Endothelial cell of umbilical vein (primary cell): ENCODE measurements at regions not wholly inside any gene's neighbourhood (a gene's known extent, or its start where the extent isn't known, plus 50 kb on each side); places are given as distances from the start of the nearest gene placed in this dataset.

Experiments
- BruUV-seq: library from RNA; stranded (reverse); fragments of 400-500 nt; replicated peaks from 2 replicates; lab custom pipeline; 2021; lab: Mats Ljungman, UMichigan
- CTCF ChIA-PET: fragments of 300-600, 350-600 bp; sonication (Branson Sonifier 250); formaldehyde crosslinking; loops from one replicate; lab custom pipeline; 2021; ENCODE audit warnings: antibody characterized with exemption, inconsistent platforms; lab: Charles Lee
- POLR2A ChIA-PET: fragments of 300-600, 350-600 bp; sonication (Branson Sonifier 250); formaldehyde crosslinking; loops from one replicate; lab custom pipeline; 2021; ENCODE audit warnings: antibody characterized with exemption, inconsistent platforms; lab: Charles Lee
- DNase-seq: peaks from one replicate; pipeline ENCODE4 v3.0.0-alpha.2; 2011; ENCODE audit warnings: low read depth, low spot score
- FAIRE-seq: peaks from 2 replicates; lab custom pipeline; 2011; peaks lifted over from hg19 to GRCh38; lab: Jason Lieb, UNC
- H2AFZ ChIP-seq: 2 replicates; pipeline ENCODE4 v1.6.0; 2012; ENCODE audit warnings: low read depth, low read length, control low read depth, inconsistent platforms
- H3K27ac ChIP-seq: 2 replicates; pipeline ENCODE4 v1.5.1; 2011; ENCODE audit warnings: low read depth, mild to moderate bottlenecking, control low read depth, low read length, moderate library complexity; ENCODE audit not compliant: insufficient read depth
- H3K27me3 ChIP-seq, 2 experiments: 2 replicates each; pipeline versions ENCODE4 v1.6.0 to v1.6.1; 2011; ENCODE audit warnings: low read length in 2 of 2, mixed read lengths in 1 of 2; ENCODE audit not compliant: control insufficient read depth in 2 of 2, insufficient read depth in 2 of 2
- H3K36me3 ChIP-seq, 2 experiments: 2 replicates in 1 of 2; 3 replicates in 1 of 2; pipeline ENCODE4 v1.5.1; 2011; ENCODE audit warnings: low read length in 2 of 2, mild to moderate bottlenecking in 1 of 2, moderate library complexity in 1 of 2; ENCODE audit not compliant: control insufficient read depth in 2 of 2, insufficient read depth in 2 of 2; ENCODE audit errors: extremely low read depth in 1 of 2
- H3K4me1 ChIP-seq: 3 replicates; pipeline ENCODE4 v1.5.1; 2011; ENCODE audit warnings: mild to moderate bottlenecking, low read length; ENCODE audit not compliant: control insufficient read depth, insufficient read depth; ENCODE audit errors: extremely low read depth
- H3K4me2 ChIP-seq: 2 replicates; pipeline ENCODE4 v1.6.1; 2011; ENCODE audit warnings: low read length, control low read depth, mixed read lengths; ENCODE audit not compliant: insufficient read depth
- H3K4me3 ChIP-seq, 3 experiments: fragments of 200-600 bp in 1 of 3; sonication (generic), shearing (Covaris generic) in 1 of 3; replicated peaks in 1 of 3; 2 replicates each; pipeline ENCODE4 v1.5.1; 2011 to 2016; ENCODE audit warnings: control low read depth in 3 of 3, low read length in 3 of 3, mild to moderate bottlenecking in 2 of 3, inconsistent platforms in 1 of 3, low read depth in 1 of 3, moderate library complexity in 1 of 3; ENCODE audit not compliant: insufficient read depth in 1 of 3
- H3K79me2 ChIP-seq: 2 replicates; pipeline ENCODE4 v1.6.0; 2012; ENCODE audit warnings: low read length, inconsistent platforms; ENCODE audit not compliant: control insufficient read depth, insufficient read depth
- H3K9ac ChIP-seq: replicated peaks from 2 replicates; pipeline ENCODE3; 2011; ENCODE audit warnings: low read length, control low read depth; ENCODE audit not compliant: insufficient read depth; ENCODE audit errors: extremely low read depth
- H3K9me1 ChIP-seq: replicated peaks from 3 replicates; pipeline ENCODE4 v1.6.0; 2011; ENCODE audit warnings: mild to moderate bottlenecking, low read length; ENCODE audit not compliant: control insufficient read depth, insufficient read depth; ENCODE audit errors: extremely low read depth
- H3K9me3 ChIP-seq: replicated peaks from 2 replicates; pipeline ENCODE4 v1.5.1; 2012; ENCODE audit warnings: low read length, inconsistent platforms; ENCODE audit not compliant: control insufficient read depth, insufficient read depth
- H4K20me1 ChIP-seq: replicated peaks from 2 replicates; pipeline ENCODE3; 2011; ENCODE audit warnings: mild to moderate bottlenecking, low read length; ENCODE audit not compliant: control insufficient read depth, insufficient read depth; ENCODE audit errors: extremely low read depth
- CTCF ChIP-seq, 2 donors: IDR thresholded peaks; 1 replicate in 1 of 2; 2 replicates in 1 of 2; pipeline ENCODE4 v1.5.1; 2011; ENCODE audit warnings: low read length in 2 of 2, mild to moderate bottlenecking in 2 of 2, moderate library complexity in 2 of 2, control low read depth in 1 of 2, inconsistent platforms in 1 of 2, low read depth in 1 of 2; ENCODE audit not compliant: insufficient read depth in 1 of 2; ENCODE audit errors: extremely low read depth in 1 of 2
- EZH2 ChIP-seq: IDR thresholded peaks from 2 replicates; pipeline ENCODE4 v1.6.1; 2012; ENCODE audit warnings: borderline replicate concordance, low read depth, mild to moderate bottlenecking, moderate library complexity, low read length, inconsistent platforms; ENCODE audit not compliant: severe bottlenecking
- FOS ChIP-seq: IDR thresholded peaks from 2 replicates; pipeline ENCODE4 v1.6.1; 2011; ENCODE audit warnings: mild to moderate bottlenecking, low read length, moderate library complexity, borderline replicate concordance; ENCODE audit not compliant: insufficient read depth
- GATA2 ChIP-seq: IDR thresholded peaks from 2 replicates; pipeline ENCODE4 v1.7.0; 2011; ENCODE audit warnings: low read depth, mild to moderate bottlenecking, moderate library complexity, mixed read lengths, low read length; ENCODE audit not compliant: insufficient read length, insufficient read depth
- JUN ChIP-seq: IDR thresholded peaks from 2 replicates; pipeline ENCODE4 v1.6.1; 2011; ENCODE audit warnings: borderline replicate concordance, low read depth; ENCODE audit not compliant: insufficient read length, insufficient read depth
- MYC ChIP-seq: IDR thresholded peaks from one replicate; pipeline ENCODE4 v1.6.1; 2011; ENCODE audit warnings: mild to moderate bottlenecking, low read depth, low read length
- POLR2A ChIP-seq: IDR thresholded peaks from 2 replicates; pipeline ENCODE4 v1.6.1; 2012; ENCODE audit warnings: low read depth, mild to moderate bottlenecking, control low read depth, low read length
- POLR2AphosphoS5 ChIP-seq: IDR thresholded peaks from 2 replicates; pipeline ENCODE4 v1.6.1; 2012; ENCODE audit warnings: low read depth, mild to moderate bottlenecking, control low read depth, low read length, moderate library complexity; ENCODE audit not compliant: insufficient read depth
- dilution Hi-C: fragments of 300-500 bp; cut with MboI; formaldehyde crosslinking; loops from one replicate; pipeline ENCODE4 v1.15.0; 2019; ENCODE audit warnings: low sequenced_read_pairs; ENCODE audit not compliant: extremely low pct_ligation_motif_present
- intact Hi-C: fragments of 100-400 bp; cut with micrococcal nuclease; formaldehyde crosslinking; loops from one replicate; pipeline ENCODE4 v1.10.0; 2022
- TF ChIP-seq, protein P1 (sequence below): IDR thresholded peaks from 2 replicates; pipeline ENCODE4 v1.6.1; 2011; ENCODE audit not compliant: insufficient read depth, insufficient read length

GRCh38 chr13:69423844-69424243 is 683.8 kb upstream of the ATXN8OS start:
- intact Hi-C loops (no loop called here), dilution Hi-C loops (no loop called here)
- ChIA-PET CTCF (no interaction called here), POLR2A (no interaction called here)
- FAIRE-seq, result no peak
- no peak for DNase-seq
- no peak overlapping the region for H2AFZ ChIP-seq
- no peaks in the 10 kb centered on the region for H3K27me3 ChIP-seq
- H3K4me2 ChIP-seq, result no peak overlapping the region
- H3K27ac ChIP-seq, result no peak overlapping the region
- H3K9me3 ChIP-seq, result peaks cover 4% of the 10 kb centered on the region
- no peaks in the 10 kb centered on the region for H3K36me3 ChIP-seq
- TF ChIP-seq CTCF (IDR thresholded peaks at IDR 0.05; ENCODE audit: extremely low read depth in 1 of 2, insufficient read depth in 1 of 2, low read depth in 1 of 2, low read length in 2 of 2), result no peak
- TF ChIP-seq POLR2A, result no peak
- no peak for TF ChIP-seq EZH2
- no peak for TF ChIP-seq POLR2AphosphoS5
- TF ChIP-seq, protein P1, sequence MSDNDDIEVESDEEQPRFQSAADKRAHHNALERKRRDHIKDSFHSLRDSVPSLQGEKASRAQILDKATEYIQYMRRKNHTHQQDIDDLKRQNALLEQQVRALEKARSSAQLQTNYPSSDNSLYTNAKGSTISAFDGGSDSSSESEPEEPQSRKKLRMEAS, result no peak
- TF ChIP-seq JUN, result no peak
- no peak for TF ChIP-seq GATA2
- no peak for TF ChIP-seq MYC
- no peak for TF ChIP-seq FOS
- H3K79me2 ChIP-seq, result no peaks in the 10 kb centered on the region
- no TSS peak for BruUV-seq
- H4K20me1 ChIP-seq, result no peaks in the 10 kb centered on the region
- no peaks in the 10 kb centered on the region for H3K4me1 ChIP-seq
- H3K9ac ChIP-seq, result no peak overlapping the region
- H3K4me3 ChIP-seq, result no peak overlapping the region
- no peaks in the 10 kb centered on the region for H3K9me1 ChIP-seq
